ENCODE measurements at regions not wholly inside any gene's neighbourhood (a gene's known extent, or its start where the extent isn't known, plus 50 kb on each side); places are given as distances from the start of the nearest gene placed in this dataset.

GRCh38 chr21:16427587-16428087, 697.9 kb downstream of the USP25 start:
- Mint-ChIP-seq H3K4me1 (ENCODE audit: unreplicated experiment) (peaks cover 16% of the 10 kb centered on the region), H3K9me3 (ENCODE audit: unreplicated experiment) (no peaks in the 10 kb centered on the region), H3K4me3 (ENCODE audit: unreplicated experiment) (no peak overlapping the region), H3K36me3 (ENCODE audit: low read depth, unreplicated experiment) (no peaks in the 10 kb centered on the region), H3K27me3 (ENCODE audit: unreplicated experiment) (no peaks in the 10 kb centered on the region), H3K27ac (ENCODE audit: unreplicated experiment) (no peak overlapping the region)
- TF ChIP-seq, protein P1, sequence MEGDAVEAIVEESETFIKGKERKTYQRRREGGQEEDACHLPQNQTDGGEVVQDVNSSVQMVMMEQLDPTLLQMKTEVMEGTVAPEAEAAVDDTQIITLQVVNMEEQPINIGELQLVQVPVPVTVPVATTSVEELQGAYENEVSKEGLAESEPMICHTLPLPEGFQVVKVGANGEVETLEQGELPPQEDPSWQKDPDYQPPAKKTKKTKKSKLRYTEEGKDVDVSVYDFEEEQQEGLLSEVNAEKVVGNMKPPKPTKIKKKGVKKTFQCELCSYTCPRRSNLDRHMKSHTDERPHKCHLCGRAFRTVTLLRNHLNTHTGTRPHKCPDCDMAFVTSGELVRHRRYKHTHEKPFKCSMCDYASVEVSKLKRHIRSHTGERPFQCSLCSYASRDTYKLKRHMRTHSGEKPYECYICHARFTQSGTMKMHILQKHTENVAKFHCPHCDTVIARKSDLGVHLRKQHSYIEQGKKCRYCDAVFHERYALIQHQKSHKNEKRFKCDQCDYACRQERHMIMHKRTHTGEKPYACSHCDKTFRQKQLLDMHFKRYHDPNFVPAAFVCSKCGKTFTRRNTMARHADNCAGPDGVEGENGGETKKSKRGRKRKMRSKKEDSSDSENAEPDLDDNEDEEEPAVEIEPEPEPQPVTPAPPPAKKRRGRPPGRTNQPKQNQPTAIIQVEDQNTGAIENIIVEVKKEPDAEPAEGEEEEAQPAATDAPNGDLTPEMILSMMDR (IDR thresholded peaks at IDR 0.05; ENCODE audit: unreplicated experiment): no peak
- no peak for DNase-seq (ENCODE audit: low spot score)

DNA sequence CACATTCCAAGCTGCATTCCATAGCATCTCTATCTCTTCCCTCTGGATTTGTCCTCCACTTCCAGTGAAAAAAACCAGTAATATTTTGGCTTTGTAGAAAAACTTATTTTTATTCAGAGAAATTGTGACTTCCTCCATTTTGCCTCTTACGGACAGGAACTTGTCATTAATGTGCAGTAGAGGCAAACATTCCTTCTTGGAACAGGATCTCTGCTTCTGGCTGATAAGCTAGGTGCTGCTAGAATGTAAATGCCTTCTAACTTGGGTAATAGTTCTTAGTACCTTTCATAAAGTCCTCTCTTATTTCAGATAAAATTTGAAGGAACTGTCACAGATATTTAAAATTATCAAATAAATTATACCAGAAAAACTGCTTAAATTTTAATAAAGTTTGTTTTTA, 707.8 kb downstream of the USP25 start:
- no peaks in the 10 kb centered on the region for H3K27me3 Mint-ChIP-seq (ENCODE audit: unreplicated experiment)
- H3K9me3 Mint-ChIP-seq (ENCODE audit: unreplicated experiment): no peaks in the 10 kb centered on the region
- TF ChIP-seq, protein P1 (IDR thresholded peaks at IDR 0.05; ENCODE audit: unreplicated experiment): no peak
- no peak for DNase-seq (ENCODE audit: low spot score)
- H3K36me3 Mint-ChIP-seq (ENCODE audit: low read depth, unreplicated experiment): no peaks in the 10 kb centered on the region
- H3K4me1 Mint-ChIP-seq (ENCODE audit: unreplicated experiment): peaks cover 25% of the 10 kb centered on the region
- no peak overlapping the region for H3K4me3 Mint-ChIP-seq (ENCODE audit: unreplicated experiment)
- peak overlapping the region; percentile 95 for H3K27ac Mint-ChIP-seq (ENCODE audit: unreplicated experiment)

GRCh38 chr21:16438761-16439160, 709.0 kb downstream of the USP25 start:
- H3K27ac Mint-ChIP-seq (ENCODE audit: unreplicated experiment): no peak overlapping the region
- no peak for DNase-seq (ENCODE audit: low spot score)
- no peaks in the 10 kb centered on the region for H3K9me3 Mint-ChIP-seq (ENCODE audit: unreplicated experiment)
- TF ChIP-seq, protein P1 (IDR thresholded peaks at IDR 0.05; ENCODE audit: unreplicated experiment): no peak
- H3K36me3 Mint-ChIP-seq (ENCODE audit: low read depth, unreplicated experiment): no peaks in the 10 kb centered on the region
- H3K27me3 Mint-ChIP-seq (ENCODE audit: unreplicated experiment): no peaks in the 10 kb centered on the region
- peaks cover 25% of the 10 kb centered on the region for H3K4me1 Mint-ChIP-seq (ENCODE audit: unreplicated experiment)
- H3K4me3 Mint-ChIP-seq (ENCODE audit: unreplicated experiment): no peak overlapping the region

GRCh38 chr21:16441789-16442188, 712.0 kb downstream of the USP25 start:
- H3K27ac Mint-ChIP-seq (ENCODE audit: unreplicated experiment): no peak overlapping the region
- H3K4me1 Mint-ChIP-seq (ENCODE audit: unreplicated experiment): peaks cover 20% of the 10 kb centered on the region
- DNase-seq (ENCODE audit: low spot score): no peak
- H3K27me3 Mint-ChIP-seq (ENCODE audit: unreplicated experiment): no peaks in the 10 kb centered on the region
- TF ChIP-seq, protein P1 (IDR thresholded peaks at IDR 0.05; ENCODE audit: unreplicated experiment): no peak
- H3K9me3 Mint-ChIP-seq (ENCODE audit: unreplicated experiment): no peaks in the 10 kb centered on the region
- no peak overlapping the region for H3K4me3 Mint-ChIP-seq (ENCODE audit: unreplicated experiment)
- no peaks in the 10 kb centered on the region for H3K36me3 Mint-ChIP-seq (ENCODE audit: low read depth, unreplicated experiment)

DNA sequence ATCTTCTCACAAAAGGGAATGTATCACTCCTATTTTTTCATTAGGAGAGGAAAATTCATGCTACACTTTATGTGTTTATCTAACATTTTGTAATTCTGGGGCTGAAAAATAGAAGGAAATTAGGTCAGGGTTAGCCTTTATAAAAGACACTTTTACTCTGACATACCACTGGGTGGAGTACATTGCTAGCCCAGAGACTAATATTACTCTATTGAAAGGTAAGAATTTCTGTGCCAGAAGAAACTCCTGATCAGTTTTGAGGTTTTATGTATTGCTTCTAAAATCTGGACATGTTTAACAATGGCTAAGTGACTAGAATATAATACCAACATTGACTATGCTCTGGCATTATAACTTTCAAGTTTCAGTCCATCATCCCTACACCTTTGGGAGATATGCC, 724.6 kb downstream of the USP25 start:
- no peak overlapping the region for H3K27ac Mint-ChIP-seq (ENCODE audit: unreplicated experiment)
- peaks cover 1% of the 10 kb centered on the region for H3K36me3 Mint-ChIP-seq (ENCODE audit: low read depth, unreplicated experiment)
- peaks cover 33% of the 10 kb centered on the region for H3K4me1 Mint-ChIP-seq (ENCODE audit: unreplicated experiment)
- TF ChIP-seq, protein P1 (IDR thresholded peaks at IDR 0.05; ENCODE audit: unreplicated experiment): no peak
- no peak overlapping the region for H3K4me3 Mint-ChIP-seq (ENCODE audit: unreplicated experiment)
- DNase-seq (ENCODE audit: low spot score): no peak
- H3K9me3 Mint-ChIP-seq (ENCODE audit: unreplicated experiment): no peaks in the 10 kb centered on the region
- no peaks in the 10 kb centered on the region for H3K27me3 Mint-ChIP-seq (ENCODE audit: unreplicated experiment)
